Erythroblast (primary cell): ENCODE measurements at regions not wholly inside any gene's neighbourhood (a gene's known extent, or its start where the extent isn't known, plus 50 kb on each side); places are given as distances from the start of the nearest gene placed in this dataset.
"Not testable (repeated sequence)": the region's sequence is repeated elsewhere in the genome, so short reads cannot be mapped to it uniquely, and the experiment has no call there.

Source experiments
- DNase-seq, 2 experiments: peaks; one replicate each; lab custom pipeline; 2025; lab: John Stamatoyannopoulos, UW
- GATA1 ChIP-seq: IDR thresholded peaks from 2 replicates; pipeline ENCODE4 v1.6.1; 2011; ENCODE audit warnings: low read depth, mild to moderate bottlenecking, control low read depth, low read length, moderate library complexity
- POLR2A ChIP-seq: IDR thresholded peaks from 2 replicates; pipeline ENCODE4 v1.6.1; 2011; ENCODE audit warnings: mild to moderate bottlenecking, low read length

DNA sequence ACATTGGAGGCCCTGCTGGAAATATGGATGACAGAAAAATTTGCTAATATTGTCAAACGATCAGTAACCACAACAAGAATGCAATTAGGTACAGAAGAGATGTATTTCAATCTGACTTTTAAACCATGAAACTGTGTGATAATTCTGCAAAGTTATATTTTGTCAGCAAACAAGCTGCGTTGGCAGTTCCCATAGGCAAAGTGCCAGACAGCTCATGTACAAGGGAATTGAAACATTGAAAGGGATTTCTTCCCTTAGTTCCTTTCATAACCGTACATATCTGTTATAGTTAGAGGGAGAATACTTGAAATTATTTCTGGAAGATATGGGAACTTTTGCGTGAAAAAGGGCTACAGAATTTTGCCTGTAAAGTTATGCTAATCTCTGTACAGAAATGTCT, 419.4 kb upstream of the PTGER4 start:
- TF ChIP-seq POLR2A (no peak), GATA1 (no peak)
- DNase-seq, result no peak

DNA sequence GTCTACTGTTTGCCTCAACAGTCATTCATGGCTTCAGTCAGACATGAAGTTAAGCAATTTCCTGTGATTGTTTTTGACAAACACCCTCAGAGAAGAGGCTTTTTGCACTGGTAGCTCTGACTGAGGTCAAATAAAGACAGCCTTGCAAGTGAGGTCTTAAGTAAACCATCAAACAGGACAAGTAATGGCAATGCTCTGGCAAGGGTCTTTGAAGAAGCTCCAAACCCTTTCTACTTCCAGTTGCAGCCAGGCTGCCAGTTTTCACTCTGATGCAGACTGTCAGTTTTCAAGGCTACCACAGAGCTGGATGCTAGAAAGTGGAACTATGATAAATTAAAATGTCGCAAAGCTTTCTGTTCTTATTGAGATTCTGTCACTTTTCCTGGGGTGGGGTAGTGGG, 421.5 kb upstream of the PTGER4 start:
- TF ChIP-seq POLR2A (no peak), GATA1 (no peak)
- DNase-seq, result no peak

GRCh38 chr5:40240671-40241070, 439.0 kb upstream of the PTGER4 start:
- TF ChIP-seq POLR2A, result no peak
- TF ChIP-seq GATA1, result no peak
- DNase-seq, result no peak

GRCh38 chr5:40240111-40240510, 439.6 kb upstream of the PTGER4 start:
- no peak for TF ChIP-seq GATA1
- no peak for TF ChIP-seq POLR2A
- no peak for DNase-seq

DNA sequence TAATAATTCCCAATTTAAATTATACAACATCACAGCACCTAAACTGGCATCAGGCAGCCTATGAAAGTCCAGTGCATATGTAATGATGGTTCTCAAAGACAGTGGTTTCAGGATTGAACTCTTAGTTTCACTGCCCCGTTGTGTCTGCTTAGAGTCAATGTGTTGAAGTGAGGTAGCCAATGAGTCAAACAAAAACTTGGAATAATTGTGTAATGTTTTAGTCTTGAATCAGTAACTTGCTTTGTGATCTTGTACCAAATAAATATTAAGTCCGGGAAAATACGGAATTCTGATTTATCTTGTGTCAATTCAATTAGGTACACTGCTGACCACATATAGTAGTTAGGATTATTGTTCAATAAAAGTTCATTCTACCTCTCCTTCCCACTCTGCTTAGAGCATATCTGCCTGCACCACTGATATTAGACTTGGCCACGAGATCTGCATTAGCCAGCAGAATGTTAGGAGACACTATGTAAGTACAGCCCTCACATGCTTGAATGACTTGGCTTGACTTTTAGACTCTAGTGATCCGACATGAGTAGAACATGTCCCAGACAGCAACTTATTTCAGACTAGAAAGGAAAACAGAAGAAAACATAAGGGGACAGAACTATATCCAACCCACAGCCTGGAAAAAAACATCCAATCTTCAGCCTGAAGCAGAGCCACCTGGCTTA, 441.5 kb upstream of the PTGER4 start:
- TF ChIP-seq POLR2A (no peak), GATA1 (no peak)
- no peak for DNase-seq

DNA sequence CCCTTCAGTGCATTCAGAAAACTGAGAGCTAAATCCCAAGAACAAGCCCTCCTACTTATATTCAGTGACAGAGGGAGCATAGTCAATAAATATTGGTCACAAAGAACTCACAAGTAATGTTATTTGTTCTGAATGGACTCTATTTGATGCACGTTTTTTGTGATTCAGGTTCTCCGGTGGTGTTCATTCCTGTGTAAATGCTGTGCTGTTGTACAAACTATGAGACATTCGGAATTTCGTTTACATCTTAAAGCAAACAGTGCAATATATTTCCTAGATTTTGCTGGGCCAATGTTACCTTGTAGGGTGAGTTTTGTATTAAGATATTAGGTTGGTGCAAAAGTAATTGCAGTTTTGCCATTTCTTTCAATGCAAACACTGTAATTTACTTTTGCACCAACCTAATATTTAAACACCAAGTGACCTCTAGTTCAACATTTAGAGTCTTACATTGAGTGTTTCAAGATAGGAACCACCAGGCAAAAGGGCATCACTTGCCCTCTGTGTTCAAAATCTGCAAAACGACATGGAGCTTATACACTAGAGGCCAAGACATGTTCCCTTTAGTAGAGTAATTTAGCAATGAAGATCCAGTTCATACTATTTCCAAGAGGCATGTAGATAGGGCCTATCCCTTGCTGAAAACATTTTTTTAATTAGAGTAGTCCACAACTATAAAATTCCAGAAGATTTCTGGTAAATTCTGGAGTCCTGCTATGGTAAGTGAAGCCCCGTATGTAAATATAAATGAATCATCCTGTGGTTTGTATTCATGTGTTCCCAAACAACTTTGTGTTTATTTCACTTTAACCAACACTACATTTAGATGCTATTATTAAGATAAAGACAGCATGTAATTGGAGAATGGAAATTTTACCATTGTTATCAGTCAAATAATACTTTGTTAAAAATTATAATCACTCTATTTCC, 444.0 kb upstream of the PTGER4 start:
- DNase-seq, result no peak
- TF ChIP-seq POLR2A, result no peak
- no peak for TF ChIP-seq GATA1

DNA sequence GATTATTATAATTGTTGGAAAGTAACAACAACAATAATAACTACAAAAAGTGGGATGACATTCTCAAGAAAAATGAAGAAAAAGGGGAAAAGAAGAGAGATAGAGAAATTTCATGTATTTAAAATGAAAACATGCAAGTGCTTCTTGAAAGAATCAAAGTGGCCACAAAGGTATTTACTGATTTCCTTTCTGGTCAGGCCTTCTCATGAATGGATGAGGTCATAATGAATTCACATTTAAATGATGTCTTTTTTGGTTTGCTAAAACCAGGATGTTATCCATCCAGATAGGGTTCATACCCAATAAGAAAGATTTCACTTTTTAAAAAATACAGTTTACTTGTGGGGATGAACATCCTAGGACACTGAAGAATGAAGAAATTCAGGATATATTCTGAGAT, 446.4 kb upstream of the PTGER4 start:
- no peak for DNase-seq
- no peak for TF ChIP-seq POLR2A
- TF ChIP-seq GATA1, result no peak

DNA sequence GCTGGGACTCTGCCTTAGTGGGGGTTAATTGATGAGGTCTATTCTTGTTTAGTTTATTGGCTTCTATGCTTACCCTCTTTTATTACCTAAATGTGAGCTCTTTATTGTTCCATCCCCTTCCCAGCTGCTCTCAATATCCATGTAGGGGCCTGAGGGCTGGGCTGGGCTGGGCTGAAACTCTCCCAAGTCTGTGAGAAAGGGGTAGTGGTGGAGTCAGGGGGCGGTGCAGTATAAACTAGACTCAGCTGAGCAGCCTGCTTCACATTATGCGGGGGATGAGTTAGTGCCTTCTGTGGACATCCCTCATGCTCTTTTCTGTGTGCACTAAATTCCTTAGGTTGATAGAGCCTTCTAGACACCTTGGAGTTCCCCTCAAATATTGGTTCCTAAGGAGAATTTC, 451.8 kb upstream of the PTGER4 start:
- no peak for TF ChIP-seq POLR2A
- TF ChIP-seq GATA1, result no peak
- DNase-seq, result no peak

DNA sequence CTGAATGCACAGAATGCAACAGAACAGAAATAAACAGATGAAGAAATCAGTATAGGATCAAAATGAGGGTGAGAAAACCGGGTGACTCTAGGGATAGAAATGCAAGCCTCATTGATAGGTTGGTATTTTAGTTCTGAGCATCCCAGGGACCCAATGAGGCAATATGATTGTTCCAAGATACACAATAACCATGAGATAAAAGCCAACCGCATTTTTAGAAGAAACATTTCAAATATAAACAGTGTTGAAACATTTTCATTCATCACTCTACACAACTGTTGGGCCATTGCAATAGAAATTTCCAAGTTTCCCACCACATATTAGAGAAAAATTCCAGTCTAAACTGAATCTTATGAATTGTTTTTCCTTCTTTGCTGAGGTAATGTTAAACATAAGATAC, 452.3 kb upstream of the PTGER4 start:
- no peak for DNase-seq
- TF ChIP-seq GATA1 (no peak), POLR2A (no peak)

- DNase-seq, result no peak
- TF ChIP-seq POLR2A (no peak), GATA1 (no peak)
Observed at GRCh38 chr5:40226906-40227305, 452.8 kb upstream of the PTGER4 start.

DNA sequence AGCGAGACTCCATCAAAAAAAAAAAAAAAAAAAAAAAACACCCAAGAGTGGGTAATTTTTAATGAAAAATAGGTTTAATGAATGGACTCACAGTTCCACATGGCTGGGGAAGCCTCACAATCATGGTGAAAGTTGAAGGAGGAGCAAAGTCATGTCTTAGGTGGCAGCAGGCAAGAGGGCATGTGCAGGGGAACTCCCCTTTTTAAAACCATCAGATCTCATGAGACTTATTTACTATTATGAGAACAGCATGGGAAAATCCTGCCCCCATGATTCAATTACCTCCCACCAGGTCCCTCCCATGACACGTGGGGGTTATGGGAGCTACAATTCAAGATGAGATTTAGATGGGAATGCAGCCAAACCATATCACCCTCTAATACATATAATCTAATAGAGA, 454.6 kb upstream of the PTGER4 start:
- not testable (repeated sequence) for DNase-seq

GRCh38 chr5:40224421-40224820, 455.3 kb upstream of the PTGER4 start:
- TF ChIP-seq GATA1, result no peak
- DNase-seq, result no peak

DNA sequence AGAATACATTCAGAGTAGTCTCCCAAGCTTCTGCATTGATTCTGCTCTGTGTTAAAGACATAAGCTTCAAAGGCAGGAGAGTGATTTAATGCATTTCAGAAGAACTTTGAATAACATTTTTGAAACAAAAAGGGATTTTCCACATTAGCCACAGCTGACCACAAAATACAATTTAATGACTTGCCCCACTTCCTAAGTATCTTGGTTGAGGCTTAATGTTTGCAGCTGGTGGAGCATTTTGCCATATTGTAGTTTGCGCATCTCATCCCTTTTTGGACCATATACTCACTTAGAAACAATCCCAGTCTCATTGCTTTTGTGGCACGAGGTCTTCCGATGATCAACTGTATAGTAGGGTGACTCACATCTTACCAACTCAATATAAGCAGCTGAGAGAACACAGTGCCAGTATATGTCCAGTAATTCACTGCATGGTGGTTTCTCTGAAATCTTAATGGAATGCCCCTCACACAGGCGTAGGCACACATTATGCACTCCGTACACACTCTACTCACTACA, 455.8 kb upstream of the PTGER4 start:
- TF ChIP-seq POLR2A, result no peak
- no peak for TF ChIP-seq GATA1
- no peak for DNase-seq

DNA sequence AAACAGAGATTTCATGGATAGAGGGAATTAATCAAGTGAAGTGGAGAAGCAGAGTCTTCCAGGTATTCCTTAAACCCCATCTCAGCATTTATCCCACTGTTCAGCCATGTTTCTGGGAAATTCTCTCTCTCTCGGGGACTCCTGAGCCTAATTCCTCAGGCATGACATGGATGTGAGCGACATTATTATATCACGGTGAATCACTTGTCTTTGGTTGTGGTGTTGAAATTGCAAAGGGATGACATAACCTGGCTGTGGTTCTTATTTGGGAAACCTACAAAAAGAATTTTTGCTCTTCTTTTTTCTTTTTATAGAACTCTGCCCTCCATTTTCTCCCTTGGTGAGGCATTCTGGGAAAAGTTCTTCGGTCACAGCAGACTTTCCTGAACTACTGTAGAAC, 457.9 kb upstream of the PTGER4 start:
- TF ChIP-seq POLR2A (no peak), GATA1 (no peak)
- DNase-seq, result no peak

- DNase-seq, result no peak
- TF ChIP-seq GATA1, result no peak
- TF ChIP-seq POLR2A, result no peak
Observed at GRCh38 chr5:40221255-40221654, 458.5 kb upstream of the PTGER4 start.
